NCI-H2107 treated with DMSO at 0.1 percent for 48 hours (cell line): ENCODE measurements at regions not wholly inside any gene's neighbourhood (a gene's known extent, or its start where the extent isn't known, plus 50 kb on each side); places are given as distances from the start of the nearest gene placed in this dataset.

Source experiments
- DNase-seq: peaks from one replicate; lab custom pipeline; 2025; ENCODE audit not compliant: unreplicated experiment; lab: John Stamatoyannopoulos, UW

DNA sequence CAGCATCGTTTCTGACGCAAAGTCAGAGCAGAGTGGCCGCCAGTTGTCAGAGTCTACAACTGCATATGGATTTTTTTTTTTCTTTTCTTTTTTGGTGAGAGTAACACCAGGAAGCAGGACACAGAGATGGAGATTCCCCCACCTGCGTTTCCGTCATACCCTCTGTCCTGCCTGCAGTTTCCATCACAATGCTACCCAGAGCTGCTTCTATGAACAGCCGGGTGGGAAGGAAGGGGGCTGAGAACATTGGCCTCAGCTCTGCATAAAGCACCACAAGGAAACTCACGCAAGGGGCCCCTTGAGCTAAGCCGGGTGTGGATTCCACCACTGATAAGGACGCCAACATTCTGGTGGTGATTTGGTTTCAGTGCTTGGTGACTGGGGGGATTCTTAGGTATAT, 183.5 kb upstream of the AFDN start:
- no peak for DNase-seq

DNA sequence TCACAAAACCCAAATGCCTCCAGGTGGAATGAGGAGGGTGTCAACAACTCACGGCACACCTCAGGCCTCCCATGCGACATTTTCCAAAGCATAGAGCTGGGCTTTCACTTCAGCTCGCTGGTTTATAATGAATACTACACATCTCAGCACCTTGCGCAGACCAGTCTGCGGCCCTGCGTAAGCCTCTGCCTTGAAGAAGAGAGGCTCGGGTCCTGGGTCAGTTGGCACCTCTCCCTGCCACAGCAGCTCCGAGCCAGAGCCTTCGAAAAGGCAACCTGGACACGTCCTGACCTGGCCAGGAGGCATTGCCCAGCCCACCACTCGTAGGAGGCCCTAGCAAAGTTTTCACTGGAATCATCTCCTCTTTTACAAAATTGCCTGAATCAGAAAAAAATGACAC, 183.0 kb upstream of the AFDN start:
- no peak for DNase-seq

- DNase-seq, result no peak
Measured at GRCh38 chr6:167644412-167645132, 182.1 kb upstream of the AFDN start.

DNA sequence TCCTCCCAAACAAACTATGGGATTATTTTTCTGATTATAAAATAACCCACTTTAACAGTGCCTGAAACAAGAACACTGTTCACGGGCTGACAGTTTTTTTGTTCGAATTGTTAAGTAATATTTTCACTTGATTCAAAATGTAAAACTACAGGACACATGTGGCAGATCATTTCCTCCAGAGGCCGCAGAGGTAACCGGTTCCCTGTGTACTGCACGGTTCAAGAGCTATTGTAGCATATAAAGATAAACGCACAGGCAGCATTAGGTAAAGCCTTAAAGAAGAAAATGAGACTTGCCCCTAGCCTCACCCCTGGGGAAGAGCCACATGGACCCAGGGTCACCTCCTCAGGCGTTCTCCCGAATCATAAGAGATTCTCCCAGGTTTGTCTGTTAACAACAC, 181.3 kb upstream of the AFDN start:
- no peak for DNase-seq

DNA sequence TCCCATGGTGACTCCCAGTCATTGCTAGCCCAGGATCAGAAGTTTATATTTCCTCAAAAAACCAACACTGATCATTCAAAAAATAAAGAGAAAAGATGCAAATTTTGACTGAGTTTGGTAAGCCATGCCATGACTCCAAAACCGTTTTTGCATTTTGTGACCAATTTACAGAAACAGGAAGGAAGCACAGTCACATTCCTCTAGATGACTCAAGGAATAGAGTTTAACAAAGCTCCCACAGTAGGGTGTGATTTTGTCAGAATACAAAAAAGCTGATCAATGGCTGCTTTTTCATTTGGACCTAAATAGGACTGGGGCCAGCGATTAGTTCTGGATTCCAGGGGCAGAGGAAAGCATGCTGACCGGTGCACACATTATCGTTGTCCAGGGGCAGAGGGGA, 179.4 kb upstream of the AFDN start:
- no peak for DNase-seq

- no peak for DNase-seq
Measured at GRCh38 chr6:167647737-167648470, 178.8 kb upstream of the AFDN start.

DNA sequence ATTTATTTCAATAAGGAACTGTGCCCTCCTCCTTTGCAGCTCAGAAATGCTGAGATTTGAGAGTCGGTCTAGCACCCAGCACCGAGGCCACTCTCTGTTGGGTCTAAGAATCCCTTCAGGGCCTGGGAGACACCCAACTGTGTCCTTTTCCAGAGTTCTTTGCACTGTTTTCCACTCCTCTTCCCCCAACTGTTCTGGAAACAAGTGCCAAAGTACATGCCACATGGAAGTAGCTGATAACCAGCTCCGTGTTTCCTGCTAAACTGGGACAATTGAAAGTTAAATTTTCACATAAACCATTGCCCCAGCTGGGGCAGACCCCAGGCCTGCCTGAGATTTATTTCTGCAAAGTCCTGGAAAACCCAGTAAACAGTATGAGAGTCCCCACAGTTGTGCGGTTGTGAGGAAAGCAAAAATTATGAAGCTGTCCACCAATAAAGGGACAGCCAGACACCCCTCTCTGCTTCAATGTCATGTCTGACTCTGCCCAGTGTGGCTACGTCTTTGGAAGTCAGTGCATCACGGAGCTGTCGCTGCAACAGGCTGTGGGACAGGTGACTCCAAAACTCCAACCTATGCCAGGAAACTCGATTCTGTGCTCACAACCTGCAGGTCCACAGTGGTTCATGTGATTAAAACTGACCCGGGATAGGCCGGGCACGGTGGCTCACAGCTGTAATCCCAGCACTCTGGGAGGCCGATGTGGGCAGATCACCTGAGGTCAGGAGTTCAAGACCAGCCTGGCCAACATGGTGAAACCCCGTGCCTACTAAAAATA, 178.0 kb upstream of the AFDN start:
- no peak for DNase-seq

- DNase-seq, result no peak
Measured at GRCh38 chr6:167649476-167649875, 177.2 kb upstream of the AFDN start.

- no peak for DNase-seq
Measured at GRCh38 chr6:167650730-167651317, 175.9 kb upstream of the AFDN start.

- DNase-seq, result no peak
Measured at GRCh38 chr6:167651318-167652041, 175.2 kb upstream of the AFDN start.

DNA sequence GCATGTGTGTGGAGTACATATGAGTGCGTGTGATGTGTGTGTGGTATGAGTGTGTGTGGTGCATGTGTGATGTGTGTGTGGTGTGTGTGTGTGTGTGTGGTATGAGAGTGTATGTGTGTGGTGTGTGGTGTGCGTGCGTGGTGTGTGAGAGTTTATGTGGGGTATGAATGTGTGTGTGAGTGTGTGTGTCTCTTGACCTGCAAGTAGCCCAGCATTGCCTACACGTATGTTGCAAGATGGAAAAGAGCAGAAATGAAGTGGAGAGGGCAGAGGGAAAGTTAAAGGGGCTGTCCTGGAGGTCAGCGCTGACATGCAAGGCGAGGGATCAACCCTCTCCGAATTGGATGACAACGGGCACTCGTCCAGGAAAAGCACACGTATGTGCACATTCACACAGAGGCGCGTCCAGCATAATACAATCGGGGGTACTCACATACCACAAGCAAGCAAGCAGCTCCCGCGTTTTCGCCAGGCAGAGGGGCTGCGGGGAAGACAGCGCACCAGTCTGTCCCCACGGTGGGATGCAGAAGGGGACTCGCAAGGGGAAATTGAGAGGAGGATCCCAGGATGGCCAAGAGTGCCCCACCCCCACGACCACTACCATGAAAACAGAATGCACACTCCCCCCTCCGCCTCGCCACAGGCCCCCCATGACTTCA, 174.5 kb upstream of the AFDN start:
- no peak for DNase-seq

DNA sequence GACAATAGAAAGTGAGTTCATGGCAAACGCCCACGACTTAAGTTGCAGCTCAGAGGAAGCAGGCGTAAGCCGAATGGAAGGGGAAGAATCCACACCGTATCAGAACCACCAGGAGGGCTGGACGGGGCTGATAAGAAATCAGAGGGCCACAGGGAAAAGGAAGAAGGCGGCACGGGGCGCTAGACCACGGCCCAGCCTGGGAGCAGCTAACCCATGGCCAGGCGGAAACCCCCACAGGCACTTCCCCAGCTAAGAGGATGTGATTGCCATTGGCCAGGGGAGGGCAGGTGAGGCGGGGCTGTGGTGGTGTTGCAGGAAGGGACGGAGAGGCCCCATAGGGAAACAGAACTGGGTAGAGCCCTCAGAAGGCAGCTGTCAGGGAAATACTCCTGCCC, 174.0 kb upstream of the AFDN start:
- no peak for DNase-seq

GRCh38 chr6:167653561-167653960, 173.2 kb upstream of the AFDN start:
- DNase-seq, result no peak

DNA sequence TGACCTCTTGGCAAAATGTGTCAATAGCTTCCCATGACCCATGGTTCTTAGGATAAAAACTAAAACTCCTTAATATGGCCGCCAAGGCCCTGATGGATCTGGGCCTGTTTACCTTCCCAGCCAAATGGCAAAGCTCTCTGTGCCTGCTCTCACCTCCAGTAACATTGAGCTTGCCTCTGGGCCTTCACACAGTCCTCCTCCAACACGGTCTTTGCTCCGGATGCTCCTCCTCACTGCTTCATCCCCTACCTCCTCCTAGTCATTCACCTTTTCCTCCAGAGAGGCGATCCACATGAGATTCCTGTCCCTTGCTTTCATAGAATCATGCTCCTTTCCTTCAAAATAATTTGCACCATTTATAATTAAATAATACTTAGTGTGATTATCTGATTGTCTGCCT, 172.3 kb upstream of the AFDN start:
- DNase-seq, result no peak

- no peak for DNase-seq
Measured at GRCh38 chr6:167655174-167655821, 171.4 kb upstream of the AFDN start.

DNA sequence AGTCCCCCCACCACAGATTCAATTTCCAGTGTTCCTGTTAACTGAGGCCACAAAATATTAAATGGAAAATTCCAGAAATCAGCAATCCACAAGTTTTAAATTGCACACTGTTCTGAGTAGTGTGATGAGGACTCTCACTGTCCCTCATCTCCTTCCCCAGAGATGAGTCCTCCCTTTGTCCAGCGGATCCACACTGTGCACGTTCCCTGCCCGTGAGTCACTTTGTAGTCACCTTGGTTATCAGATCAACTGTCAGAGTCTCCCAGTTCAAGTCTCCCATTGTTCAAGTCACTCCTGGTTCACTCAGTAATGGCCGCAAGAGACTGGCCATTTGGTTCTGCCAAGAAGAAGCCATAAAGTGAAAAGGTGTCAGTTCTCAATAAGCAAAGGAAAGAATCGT, 168.6 kb upstream of the AFDN start:
- no peak for DNase-seq

DNA sequence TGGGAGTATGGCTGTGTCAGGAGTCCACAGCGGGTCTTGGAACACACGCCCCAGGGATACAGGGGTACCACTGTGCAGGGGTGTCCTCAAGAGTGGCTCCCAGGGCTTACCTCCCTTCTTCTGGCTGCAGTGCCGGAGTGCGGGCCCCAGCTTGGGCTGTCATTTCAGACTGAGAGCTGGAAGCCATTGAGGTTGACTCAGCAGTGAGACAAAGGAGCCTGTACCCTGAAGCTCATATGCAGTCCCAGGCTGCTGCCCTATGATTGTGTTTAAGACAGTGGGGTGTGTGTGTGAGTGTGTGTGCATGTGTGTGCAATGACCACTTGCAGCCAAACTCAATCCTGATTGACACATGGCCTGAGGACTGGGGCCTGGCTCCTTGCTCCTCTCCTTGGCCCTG, 167.7 kb upstream of the AFDN start:
- DNase-seq, result no peak

- no peak for DNase-seq
Measured at GRCh38 chr6:167660424-167660823, 166.3 kb upstream of the AFDN start.

DNA sequence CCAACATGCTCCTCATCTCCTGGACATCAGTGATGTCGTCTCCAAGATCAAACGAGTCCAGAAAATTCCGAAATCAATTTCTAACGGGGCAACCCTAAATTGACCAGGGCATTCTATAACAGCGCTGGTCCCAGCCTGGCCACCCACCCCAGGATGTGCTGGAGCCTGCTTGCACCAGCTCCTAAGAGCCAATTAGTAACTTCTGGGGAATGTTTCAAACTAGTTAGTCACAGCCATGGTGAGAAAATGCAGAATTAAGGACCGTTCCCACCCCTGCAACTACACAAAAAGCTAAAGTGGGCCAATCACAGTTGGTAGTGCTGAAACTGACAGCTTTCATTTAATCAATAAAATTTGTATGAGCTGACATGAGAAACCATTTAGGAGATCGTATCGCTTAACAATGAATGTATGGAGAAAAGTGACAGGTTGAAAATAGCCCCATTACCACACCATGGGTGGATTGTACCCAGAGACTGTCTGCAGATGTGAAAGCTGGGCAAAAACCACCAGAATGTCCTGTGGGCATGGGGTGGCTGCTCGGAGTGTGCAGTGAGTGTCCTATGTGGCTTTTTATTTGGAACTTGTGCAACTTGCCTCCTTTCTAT, 165.7 kb upstream of the AFDN start:
- no peak for DNase-seq
